H54 (cell line): ENCODE measurements at regions not wholly inside any gene's neighbourhood (a gene's known extent, or its start where the extent isn't known, plus 50 kb on each side); places are given as distances from the start of the nearest gene placed in this dataset.
A peak's percentile ranks its signal among the peaks of the same experiment; 100 is the strongest.

Source experiments
- DNase-seq: peaks from one replicate; pipeline ENCODE4 v3.0.0; 2011; ENCODE audit warnings: low spot score, mixed read lengths; ENCODE audit not compliant: insufficient read length
- FAIRE-seq: peaks from 3 replicates; lab custom pipeline; 2011; peaks lifted over from hg19 to GRCh38; lab: Jason Lieb, UNC
- POLR2A ChIP-seq: IDR thresholded peaks from 2 replicates; pipeline ENCODE4 v1.6.1; 2011; ENCODE audit warnings: low read depth, mild to moderate bottlenecking, low read length

DNA sequence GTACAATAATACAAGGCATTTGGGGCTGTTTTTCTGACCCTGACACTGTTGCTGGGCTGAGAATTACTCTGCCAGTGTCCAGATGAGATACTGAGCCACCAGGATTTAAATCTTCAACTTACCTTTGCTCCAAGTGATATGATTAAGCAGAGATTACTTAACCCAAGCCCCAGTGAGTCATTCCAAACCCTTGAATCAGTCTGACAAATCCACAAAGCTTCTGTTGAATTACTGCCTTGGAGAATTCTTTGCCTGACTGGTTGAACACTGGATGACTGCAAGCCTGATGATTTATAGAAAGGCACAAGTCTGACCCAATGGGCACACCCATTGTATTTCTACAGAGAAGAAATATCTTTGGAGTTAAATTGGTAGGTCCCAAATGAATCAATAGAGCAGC is 88.2 kb upstream of the TSC22D2 start:
- no peak for TF ChIP-seq POLR2A
- FAIRE-seq (peak; percentile 100), DNase-seq (peak; percentile 46)

DNA sequence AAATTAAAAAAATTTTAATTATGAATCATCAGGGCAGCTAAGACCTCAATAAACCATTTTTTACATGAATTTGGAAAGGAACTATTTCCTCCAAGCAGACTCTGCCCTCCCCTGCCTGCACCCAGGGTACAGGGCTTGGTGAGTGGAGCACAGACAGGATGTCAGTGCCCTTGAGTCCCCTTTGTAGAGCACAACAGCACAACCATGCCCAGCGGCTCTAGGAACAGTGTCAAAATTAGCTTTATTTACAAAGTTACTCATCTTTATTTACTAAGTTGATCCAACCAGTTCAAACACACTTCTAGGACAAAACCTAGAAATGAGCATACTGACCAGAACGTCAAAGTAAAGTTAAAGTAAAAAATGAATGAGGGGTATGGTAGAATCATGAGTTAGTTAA is 90.6 kb upstream of the TSC22D2 start:
- peak; percentile 65 for FAIRE-seq
- TF ChIP-seq POLR2A = no peak
- DNase-seq = no peak

DNA sequence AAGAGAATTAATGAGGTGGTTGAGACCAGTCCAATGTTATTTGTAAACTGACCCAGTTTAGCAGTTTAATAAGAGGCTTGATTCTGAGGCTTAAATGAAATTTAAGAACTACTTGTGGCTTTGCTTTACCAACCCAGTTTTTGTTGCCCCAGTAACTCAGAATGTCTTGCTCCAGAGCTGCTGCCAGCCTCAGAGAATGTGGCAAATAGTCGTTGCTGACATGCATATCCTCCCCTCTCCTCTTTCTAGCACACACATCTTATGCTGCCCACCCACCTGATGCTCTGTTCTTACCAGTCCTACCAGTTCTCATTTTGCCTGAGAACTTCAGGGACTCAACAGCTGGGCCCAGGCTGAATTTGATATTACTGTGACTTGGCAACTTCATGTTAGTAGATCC is 92.4 kb upstream of the TSC22D2 start:
- TF ChIP-seq POLR2A = no peak

GRCh38 chr3:150314248-150315004 is 93.7 kb upstream of the TSC22D2 start:
- DNase-seq = no peak
- no peak for FAIRE-seq
- TF ChIP-seq POLR2A = no peak

More for the DNA sequence above, 92.4 kb upstream of the TSC22D2 start:
- no peak for DNase-seq
- FAIRE-seq = peak; percentile 20

DNA sequence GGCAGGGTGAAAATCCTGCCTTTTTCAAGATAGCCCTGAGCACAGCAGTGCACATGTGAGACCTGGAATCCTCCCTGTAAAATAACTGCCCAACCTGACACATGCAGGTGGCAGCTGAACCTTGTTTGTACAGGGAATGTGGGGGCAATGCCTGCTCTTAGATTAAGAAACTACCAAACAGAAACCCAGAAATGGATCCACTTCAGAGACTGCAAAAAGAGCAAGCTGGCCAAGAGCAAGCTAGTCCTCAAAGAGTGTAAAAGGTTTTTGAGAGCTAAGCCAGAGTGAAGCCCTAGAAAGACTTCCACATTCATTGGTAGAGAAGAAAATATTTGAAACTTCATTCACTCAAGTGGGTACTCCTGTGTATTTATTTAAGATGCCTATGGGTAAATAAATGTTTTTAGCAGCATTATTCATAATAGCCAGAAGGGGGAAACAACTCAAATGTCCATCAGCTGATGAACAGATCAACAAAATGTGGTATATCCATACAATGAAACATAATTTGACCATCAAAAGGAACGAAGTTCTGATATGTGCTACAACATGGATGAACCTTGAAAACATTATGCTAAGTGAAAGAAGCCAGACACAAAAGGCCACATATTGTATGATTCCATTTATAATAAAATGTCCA is 96.0 kb upstream of the TSC22D2 start:
- DNase-seq (no peak), FAIRE-seq (peak; percentile 36)
- no peak for TF ChIP-seq POLR2A

GRCh38 chr3:150311156-150311555 is 96.9 kb upstream of the TSC22D2 start:
- FAIRE-seq (no peak), DNase-seq (no peak)
- TF ChIP-seq POLR2A = no peak

DNA sequence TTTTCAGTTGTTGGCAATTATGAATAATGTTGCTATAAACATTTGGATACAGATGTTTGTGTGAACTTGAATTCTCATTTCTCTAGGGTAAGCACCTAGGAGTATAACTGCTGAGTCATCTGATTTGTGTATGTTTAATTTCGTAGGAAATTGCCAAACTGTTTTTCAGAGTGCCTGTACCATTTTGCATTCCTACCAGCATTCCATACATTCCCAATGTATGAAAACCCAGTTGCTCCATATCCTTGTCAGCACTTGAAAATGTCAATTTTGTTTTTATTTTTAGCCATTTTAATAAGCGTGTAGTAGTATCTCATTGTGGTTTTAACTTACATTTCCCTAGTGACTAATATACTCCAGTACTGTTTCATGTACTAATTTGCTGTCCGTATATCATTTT is 98.5 kb upstream of the TSC22D2 start:
- TF ChIP-seq POLR2A = no peak
- FAIRE-seq (peak; percentile 93), DNase-seq (peak; percentile 19)

DNA sequence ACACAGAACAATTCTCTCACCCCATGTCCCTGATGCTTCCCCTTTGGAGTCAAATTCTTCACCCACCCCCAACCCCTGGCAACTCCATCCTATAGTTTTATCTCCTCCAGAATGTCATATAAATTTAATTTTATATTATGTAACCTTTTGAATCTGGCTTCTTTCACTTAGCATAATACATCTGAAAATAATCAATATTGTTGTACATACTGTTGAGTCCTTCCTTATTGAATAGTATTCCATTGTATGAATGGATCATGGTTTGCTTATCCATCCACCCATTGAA is 98.9 kb upstream of the TSC22D2 start:
- no peak for DNase-seq
- FAIRE-seq = no peak
- TF ChIP-seq POLR2A = no peak

DNA sequence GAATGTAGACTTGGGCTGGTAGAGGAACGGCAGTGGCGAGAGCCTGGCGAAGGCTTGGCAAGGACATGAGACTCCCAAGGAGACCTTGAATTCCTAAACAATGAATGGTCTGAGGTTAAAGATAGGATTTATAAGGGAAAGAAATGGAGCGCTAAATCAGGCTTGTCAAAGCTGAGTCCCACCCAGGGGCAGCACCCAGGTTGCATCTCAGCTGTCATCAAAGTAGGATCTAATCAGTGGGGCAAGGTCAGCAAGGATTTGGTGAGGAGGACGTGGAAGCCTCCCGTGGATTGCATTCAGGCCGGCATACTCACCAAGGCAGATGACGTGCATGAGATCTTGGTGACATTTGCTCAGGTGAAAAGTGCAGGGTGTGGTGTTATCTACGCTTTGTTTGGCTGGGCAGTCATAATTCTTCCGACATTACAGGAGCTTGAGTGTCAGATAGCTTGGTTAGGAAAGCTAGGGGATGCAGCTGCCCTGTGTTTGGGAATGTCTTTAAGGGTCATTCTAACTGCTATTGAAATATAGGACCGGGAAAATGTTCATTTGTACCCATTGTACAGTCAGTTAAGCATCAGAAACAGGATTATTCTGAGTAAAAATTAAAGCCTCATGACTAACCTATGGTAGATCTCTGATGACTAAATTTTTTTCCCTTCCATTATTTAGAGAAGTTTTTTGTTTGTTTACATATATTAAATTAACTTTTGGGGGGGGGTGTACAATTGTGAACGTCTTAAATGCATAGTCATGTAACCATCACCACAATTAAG is 99.4 kb upstream of the TSC22D2 start:
- DNase-seq (peak; percentile 36), FAIRE-seq (peak; percentile 98)
- TF ChIP-seq POLR2A = no peak

DNA sequence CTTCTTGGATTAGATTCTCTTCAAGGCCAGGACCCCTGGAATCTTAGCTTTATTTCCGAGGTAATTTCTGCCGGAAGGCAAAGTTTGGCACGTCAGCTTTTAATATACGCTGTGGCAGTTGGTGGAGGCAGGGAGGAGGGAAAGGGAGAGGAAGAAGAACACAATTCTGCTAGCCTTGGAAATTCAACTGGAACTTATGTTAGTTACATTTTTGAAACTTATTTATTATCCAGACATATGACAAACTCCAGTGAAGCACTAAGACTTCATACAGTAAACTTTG is 100.1 kb upstream of the TSC22D2 start:
- FAIRE-seq (no peak), DNase-seq (no peak)
- TF ChIP-seq POLR2A = no peak

DNA sequence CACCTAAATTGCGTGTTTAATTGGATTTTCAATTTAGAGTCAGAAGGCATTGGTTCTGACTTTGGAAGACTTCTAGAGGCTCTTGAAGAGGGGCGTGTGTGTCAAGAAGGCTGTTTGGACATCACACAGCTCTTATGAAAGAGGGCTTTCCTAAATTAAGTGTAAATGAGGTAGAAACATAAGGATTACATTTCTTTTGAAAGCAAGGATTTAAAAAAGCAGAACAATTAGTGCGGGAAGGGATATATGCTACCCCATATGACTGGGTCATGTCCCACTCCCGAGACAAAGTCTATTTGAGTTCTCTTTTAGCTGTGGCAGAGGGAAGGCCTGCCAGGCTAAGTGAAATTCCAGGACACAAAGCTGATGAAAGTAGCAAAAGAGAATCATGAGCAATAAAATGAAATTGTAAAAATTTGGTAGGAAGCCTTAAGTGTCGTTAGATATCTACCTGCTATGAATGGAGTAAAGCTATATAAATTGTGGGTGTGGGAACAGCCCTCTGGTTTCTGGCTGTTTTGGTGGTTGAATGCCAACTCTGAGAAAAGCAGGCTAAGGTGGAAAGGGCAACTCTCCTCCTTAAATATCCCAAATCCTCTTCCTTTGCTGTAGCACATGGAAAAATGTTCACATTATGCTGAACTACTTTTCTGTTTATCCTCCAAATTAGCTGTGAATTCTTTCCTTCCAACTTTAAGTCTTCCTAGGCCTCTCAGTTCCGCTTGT is 100.6 kb upstream of the TSC22D2 start:
- no peak for TF ChIP-seq POLR2A
- DNase-seq = no peak
- peak; percentile 30 for FAIRE-seq

- FAIRE-seq (peak; percentile 20), DNase-seq (no peak)
- TF ChIP-seq POLR2A = no peak
Measured at GRCh38 chr3:150306906-150307305, 101.2 kb upstream of the TSC22D2 start.

GRCh38 chr3:150306083-150306482 is 102.0 kb upstream of the TSC22D2 start:
- DNase-seq (no peak), FAIRE-seq (peak; percentile 48)
- TF ChIP-seq POLR2A = no peak

DNA sequence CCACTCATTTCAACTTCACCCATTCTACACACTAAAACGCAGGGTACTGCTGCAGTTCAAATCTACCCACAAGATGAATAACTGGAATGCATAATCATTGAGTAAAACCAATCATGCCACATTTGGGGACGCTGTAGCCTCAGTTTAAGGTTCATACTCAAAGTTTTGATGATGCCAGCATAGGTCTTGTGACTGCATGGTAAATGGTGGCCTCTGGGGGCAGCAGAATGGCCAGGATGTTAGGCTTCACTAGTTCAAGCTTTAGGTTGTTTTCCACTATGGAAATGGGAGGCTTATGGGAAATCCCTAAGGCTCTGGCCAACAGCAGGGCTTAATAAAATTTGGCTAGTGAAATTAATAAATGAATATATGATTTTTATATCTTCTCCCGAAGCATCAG is 104.3 kb upstream of the TSC22D2 start:
- FAIRE-seq = no peak
- no peak for DNase-seq
- no peak for TF ChIP-seq POLR2A
